ENCODE measurements at regions not wholly inside any gene's neighbourhood (a gene's known extent, or its start where the extent isn't known, plus 50 kb on each side); places are given as distances from the start of the nearest gene placed in this dataset.

DNA sequence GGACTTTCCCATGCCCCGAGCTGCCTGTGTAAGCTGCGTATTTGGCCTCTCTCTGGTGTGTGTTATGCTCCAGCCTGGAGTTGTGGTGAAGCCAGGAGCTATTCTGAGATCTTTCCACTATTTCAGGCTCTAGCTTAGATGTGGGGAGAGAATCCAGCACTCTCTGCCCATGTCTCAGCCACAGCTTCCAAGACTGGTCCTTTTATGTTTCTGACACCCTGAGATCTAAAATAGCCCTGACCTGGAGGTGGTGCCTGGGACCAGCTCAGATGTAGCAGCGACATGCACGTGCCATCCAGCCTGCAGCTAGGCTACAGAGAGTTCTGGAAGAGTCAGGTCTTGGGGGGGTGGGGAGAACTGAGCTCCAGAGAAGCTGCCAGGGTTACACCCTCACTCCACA lies 76.5 kb downstream of the TENT5C start:
- H3K4me3 ChIP-seq (ENCODE audit: low read depth, low read length): no peak overlapping the region
- TF ChIP-seq, protein P1, sequence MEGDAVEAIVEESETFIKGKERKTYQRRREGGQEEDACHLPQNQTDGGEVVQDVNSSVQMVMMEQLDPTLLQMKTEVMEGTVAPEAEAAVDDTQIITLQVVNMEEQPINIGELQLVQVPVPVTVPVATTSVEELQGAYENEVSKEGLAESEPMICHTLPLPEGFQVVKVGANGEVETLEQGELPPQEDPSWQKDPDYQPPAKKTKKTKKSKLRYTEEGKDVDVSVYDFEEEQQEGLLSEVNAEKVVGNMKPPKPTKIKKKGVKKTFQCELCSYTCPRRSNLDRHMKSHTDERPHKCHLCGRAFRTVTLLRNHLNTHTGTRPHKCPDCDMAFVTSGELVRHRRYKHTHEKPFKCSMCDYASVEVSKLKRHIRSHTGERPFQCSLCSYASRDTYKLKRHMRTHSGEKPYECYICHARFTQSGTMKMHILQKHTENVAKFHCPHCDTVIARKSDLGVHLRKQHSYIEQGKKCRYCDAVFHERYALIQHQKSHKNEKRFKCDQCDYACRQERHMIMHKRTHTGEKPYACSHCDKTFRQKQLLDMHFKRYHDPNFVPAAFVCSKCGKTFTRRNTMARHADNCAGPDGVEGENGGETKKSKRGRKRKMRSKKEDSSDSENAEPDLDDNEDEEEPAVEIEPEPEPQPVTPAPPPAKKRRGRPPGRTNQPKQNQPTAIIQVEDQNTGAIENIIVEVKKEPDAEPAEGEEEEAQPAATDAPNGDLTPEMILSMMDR (IDR thresholded peaks at IDR 0.05; ENCODE audit: insufficient read depth, low read length): no peak
- DNase-seq (ENCODE audit: low read depth): peak; percentile 20

GRCh38 chr1:117683571-117684285 lies 77.9 kb downstream of the TENT5C start:
- TF ChIP-seq, protein P1 (IDR thresholded peaks at IDR 0.05; ENCODE audit: insufficient read depth, low read length): no peak
- no peak overlapping the region for H3K4me3 ChIP-seq (ENCODE audit: low read depth, low read length)
- no peak for DNase-seq (ENCODE audit: low read depth)

GRCh38 chr1:117685936-117686806 lies 80.3 kb downstream of the TENT5C start:
- no peak for DNase-seq (ENCODE audit: low read depth)
- TF ChIP-seq, protein P1 (IDR thresholded peaks at IDR 0.05; ENCODE audit: insufficient read depth, low read length): no peak
- H3K4me3 ChIP-seq (ENCODE audit: low read depth, low read length): no peak overlapping the region

DNA sequence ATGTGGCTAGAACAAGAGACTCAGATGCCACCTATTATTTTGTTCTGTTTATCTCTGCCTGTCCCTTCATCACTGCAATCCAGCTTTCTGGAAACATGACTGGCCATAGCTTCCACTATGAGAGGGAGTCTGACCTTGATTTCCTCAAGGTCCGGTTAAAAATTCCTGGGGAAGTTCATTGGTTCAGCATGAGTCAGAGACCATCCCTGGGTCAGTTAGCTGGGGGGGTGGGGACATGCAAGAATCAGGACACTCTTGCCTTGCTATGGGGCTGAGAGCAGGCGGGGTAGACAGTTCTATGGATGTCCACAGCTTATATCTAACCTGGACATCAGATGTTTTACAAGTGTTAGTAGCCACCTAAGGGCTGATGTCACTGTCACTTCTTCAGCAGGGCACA lies 81.1 kb downstream of the TENT5C start:
- H3K4me3 ChIP-seq (ENCODE audit: low read depth, low read length): no peak overlapping the region
- TF ChIP-seq, protein P1 (IDR thresholded peaks at IDR 0.05; ENCODE audit: insufficient read depth, low read length): no peak
- DNase-seq (ENCODE audit: low read depth): peak; percentile 56

DNA sequence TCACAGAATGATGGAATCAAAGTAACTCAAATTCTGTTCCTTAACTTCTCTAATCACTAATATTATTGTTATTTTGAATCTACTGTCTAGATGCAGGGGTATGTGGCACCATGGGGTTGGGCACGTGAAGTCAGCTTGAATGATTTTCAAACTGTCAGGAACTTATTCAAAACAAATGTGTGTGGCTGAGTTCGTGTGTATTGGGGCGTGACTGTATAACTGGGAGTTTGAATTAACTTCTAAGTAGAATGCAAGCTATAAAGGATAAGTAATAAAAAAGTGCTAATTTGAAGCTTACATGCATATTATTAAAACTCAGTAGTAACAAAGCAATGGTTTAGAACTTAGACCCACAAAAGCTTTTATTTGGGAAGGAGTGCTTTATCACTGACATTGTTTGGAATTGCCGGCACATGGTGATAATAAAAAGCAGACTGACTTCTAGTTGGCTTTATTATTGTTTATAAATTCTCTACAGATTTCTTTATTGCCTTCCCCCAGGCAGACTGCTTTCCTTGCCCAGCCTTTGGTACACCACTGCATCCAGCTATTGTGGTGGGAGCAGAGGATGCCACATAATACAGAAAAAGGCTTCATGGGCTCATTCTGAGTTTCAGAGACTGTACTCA lies 84.3 kb downstream of the TENT5C start:
- H3K4me3 ChIP-seq (ENCODE audit: low read depth, low read length): no peak overlapping the region
- DNase-seq (ENCODE audit: low read depth): no peak
- TF ChIP-seq, protein P1 (IDR thresholded peaks at IDR 0.05; ENCODE audit: insufficient read depth, low read length): no peak

DNA sequence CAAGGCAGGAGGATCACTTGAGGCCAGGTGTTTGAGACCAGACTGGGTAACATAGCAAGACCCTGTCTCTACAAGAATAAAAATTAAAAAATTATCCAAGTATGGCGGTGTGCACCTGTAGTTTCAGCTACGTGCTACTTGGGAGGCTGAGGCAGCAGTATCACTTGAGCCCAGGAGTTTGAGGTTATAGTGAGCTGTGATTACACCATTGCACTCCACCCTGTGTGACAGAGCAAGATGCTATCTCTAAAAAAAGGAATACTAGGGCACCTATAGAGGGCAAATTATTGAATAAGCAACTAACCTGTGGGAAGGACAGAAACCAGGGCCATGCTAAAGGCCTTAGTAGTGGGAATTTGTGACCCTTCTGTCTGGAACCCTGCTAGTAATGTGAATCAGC lies 86.1 kb downstream of the TENT5C start:
- no peak for DNase-seq (ENCODE audit: low read depth)
- no peak overlapping the region for H3K4me3 ChIP-seq (ENCODE audit: low read depth, low read length)
- TF ChIP-seq, protein P1 (IDR thresholded peaks at IDR 0.05; ENCODE audit: insufficient read depth, low read length): no peak
